ENCODE measurements at regions not wholly inside any gene's neighbourhood (a gene's known extent, or its start where the extent isn't known, plus 50 kb on each side); places are given as distances from the start of the nearest gene placed in this dataset.

DNA sequence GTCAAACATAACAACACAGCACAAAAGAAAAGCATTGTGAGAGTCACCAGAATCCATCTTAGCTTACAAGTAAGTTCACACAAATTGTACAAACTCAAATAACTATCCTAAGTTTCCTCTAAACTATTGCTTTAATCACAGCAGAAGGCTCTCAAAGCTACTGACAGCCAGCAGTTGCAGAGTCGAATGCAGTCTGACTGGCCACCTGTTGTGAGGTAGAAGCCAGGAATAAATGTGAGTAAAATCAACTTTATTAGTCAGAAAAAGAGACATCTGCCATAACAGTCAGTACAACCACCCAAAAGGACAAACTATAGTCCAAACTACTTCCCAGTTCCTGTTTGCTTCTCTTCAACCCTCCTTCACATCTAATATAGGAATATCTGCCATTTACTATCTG, 231.7 kb upstream of the USP15 start:
- TF ChIP-seq, protein P1, sequence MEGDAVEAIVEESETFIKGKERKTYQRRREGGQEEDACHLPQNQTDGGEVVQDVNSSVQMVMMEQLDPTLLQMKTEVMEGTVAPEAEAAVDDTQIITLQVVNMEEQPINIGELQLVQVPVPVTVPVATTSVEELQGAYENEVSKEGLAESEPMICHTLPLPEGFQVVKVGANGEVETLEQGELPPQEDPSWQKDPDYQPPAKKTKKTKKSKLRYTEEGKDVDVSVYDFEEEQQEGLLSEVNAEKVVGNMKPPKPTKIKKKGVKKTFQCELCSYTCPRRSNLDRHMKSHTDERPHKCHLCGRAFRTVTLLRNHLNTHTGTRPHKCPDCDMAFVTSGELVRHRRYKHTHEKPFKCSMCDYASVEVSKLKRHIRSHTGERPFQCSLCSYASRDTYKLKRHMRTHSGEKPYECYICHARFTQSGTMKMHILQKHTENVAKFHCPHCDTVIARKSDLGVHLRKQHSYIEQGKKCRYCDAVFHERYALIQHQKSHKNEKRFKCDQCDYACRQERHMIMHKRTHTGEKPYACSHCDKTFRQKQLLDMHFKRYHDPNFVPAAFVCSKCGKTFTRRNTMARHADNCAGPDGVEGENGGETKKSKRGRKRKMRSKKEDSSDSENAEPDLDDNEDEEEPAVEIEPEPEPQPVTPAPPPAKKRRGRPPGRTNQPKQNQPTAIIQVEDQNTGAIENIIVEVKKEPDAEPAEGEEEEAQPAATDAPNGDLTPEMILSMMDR (conservative IDR thresholded peaks at IDR 0.05 in 1 of 2, IDR thresholded peaks at IDR 0.05 in 1 of 2; ENCODE audit: low read depth in 1 of 2, low read length in 2 of 2): no peak
- no peak for TF ChIP-seq EZH2 (IDR thresholded peaks at IDR 0.05; ENCODE audit: low read length, missing control alignments)

All from fibroblast of lung (primary cell).